K562 (cell line): ENCODE measurements at regions not wholly inside any gene's neighbourhood (a gene's known extent, or its start where the extent isn't known, plus 50 kb on each side); places are given as distances from the start of the nearest gene placed in this dataset.

ENCODE experiments used
- ATAC-seq: fragments of 200-7000 bp; cut with Tn5 transposase; 3 replicates; pipeline ENCODE4 v1.9.1; 2020; ENCODE audit warnings: moderate library complexity
- BruUV-seq: library from RNA; stranded (reverse); fragments of 400-500 nt; replicated peaks from 2 replicates; lab custom pipeline; 2021; lab: Mats Ljungman, UMichigan
- CTCF ChIA-PET: fragments of 300-600 bp; formaldehyde crosslinking; extraction: SDS; loops from one replicate; lab custom pipeline; 2021; ENCODE audit warnings: low intra/inter-chr PET ratio; lab: Yijun Ruan, JAX
- POLR2A ChIA-PET: fragments of 300-600, 350-650 bp; sonication (Branson Sonifier 250); formaldehyde crosslinking; extraction: SDS; loops from one replicate; lab custom pipeline; 2021; ENCODE audit warnings: antibody characterized with exemption, inconsistent platforms; lab: Yijun Ruan, JAX
- DNase-seq, 4 experiments: peaks; one replicate each; pipeline versions ENCODE4 v3.0.0 to v3.0.0-alpha.2; 2011 to 2018; ENCODE audit warnings: low spot score in 3 of 4, mixed read lengths in 3 of 4; ENCODE audit errors: extremely low read depth in 1 of 4
- FAIRE-seq: peaks from 2 replicates; lab custom pipeline; 2011; peaks lifted over from hg19 to GRCh38; lab: Jason Lieb, UNC
- H2AFZ ChIP-seq: 2 replicates; pipeline ENCODE4 v1.6.0; 2011; ENCODE audit warnings: low read depth, low read length, control low read depth, inconsistent platforms
- H3K27ac ChIP-seq: fragments of 200-600 bp; 3 replicates; pipeline ENCODE4 v1.8.0; 2011; ENCODE audit warnings: low read depth, mild to moderate bottlenecking, control low read depth, inconsistent platforms, low read length, moderate library complexity, mixed read lengths; ENCODE audit errors: extremely low read depth
- H3K27me3 ChIP-seq, 2 experiments: fragments of 300-600 bp in 1 of 2; 2 replicates in 1 of 2; 3 replicates in 1 of 2; pipeline versions ENCODE4 v1.6.0 to v1.8.0; 2011; ENCODE audit warnings: inconsistent platforms in 2 of 2, low read length in 2 of 2, mild to moderate bottlenecking in 1 of 2, mixed read lengths in 1 of 2, moderate library complexity in 1 of 2; ENCODE audit not compliant: control insufficient read depth in 2 of 2, insufficient read depth in 2 of 2
- H3K36me3 ChIP-seq: fragments of 300-600 bp; 3 replicates; pipeline ENCODE4 v1.8.0; 2011; ENCODE audit warnings: mild to moderate bottlenecking, low read length, inconsistent platforms; ENCODE audit not compliant: control insufficient read depth, insufficient read depth
- H3K4me1 ChIP-seq, 2 experiments: fragments of 200-600 bp in 1 of 2; replicated peaks in 1 of 2; 2 replicates in 1 of 2; 3 replicates in 1 of 2; pipeline versions ENCODE4 v1.5.1 to v1.8.0; 2011; ENCODE audit warnings: inconsistent platforms in 2 of 2, low read length in 2 of 2, mild to moderate bottlenecking in 1 of 2, mixed read lengths in 1 of 2, moderate library complexity in 1 of 2; ENCODE audit not compliant: control insufficient read depth in 2 of 2, insufficient read depth in 2 of 2
- H3K4me2 ChIP-seq: 2 replicates; pipeline ENCODE4 v1.6.1; 2011; ENCODE audit warnings: low read length, control low read depth, inconsistent platforms, mixed read lengths; ENCODE audit not compliant: insufficient read depth
- H3K4me3 ChIP-seq: fragments of 200-600 bp; sonication (generic), shearing (Covaris generic); 2 replicates; pipeline ENCODE4 v1.5.1; 2016; ENCODE audit warnings: control low read depth, inconsistent platforms
- H3K79me2 ChIP-seq: fragments of 200-600 bp; 3 replicates; pipeline ENCODE4 v1.8.0; 2011; ENCODE audit warnings: low read length, inconsistent platforms; ENCODE audit not compliant: control insufficient read depth, insufficient read depth
- H3K9ac ChIP-seq, 2 experiments: 2 replicates each; pipeline versions ENCODE4 v1.6.0 to v1.6.1; 2011; ENCODE audit warnings: low read depth in 2 of 2, low read length in 2 of 2, control low read depth in 1 of 2, inconsistent platforms in 1 of 2, mild to moderate bottlenecking in 1 of 2, mixed read lengths in 1 of 2; ENCODE audit not compliant: insufficient read depth in 1 of 2
- H3K9me1 ChIP-seq: one replicate; pipeline ENCODE4 v1.6.0; 2011; ENCODE audit warnings: inconsistent platforms, mild to moderate bottlenecking, low read length, moderate library complexity; ENCODE audit not compliant: control insufficient read depth, insufficient read depth
- H3K9me3 ChIP-seq: replicated peaks from 2 replicates; pipeline ENCODE4 v1.5.1; 2011; ENCODE audit warnings: low read depth, low read length, inconsistent platforms; ENCODE audit not compliant: control insufficient read depth, insufficient read depth
- H4K20me1 ChIP-seq: replicated peaks from 2 replicates; pipeline ENCODE4 v1.6.1; 2011; ENCODE audit warnings: low read length, inconsistent platforms, mixed read lengths; ENCODE audit not compliant: control insufficient read depth, insufficient read depth
- BDP1 ChIP-seq: IDR thresholded peaks from 3 replicates; pipeline ENCODE4 v1.6.1; 2011; ENCODE audit not compliant: insufficient read length, insufficient read depth
- C11orf30 ChIP-seq: fragments of 450-650 bp; IDR thresholded peaks from 2 replicates; pipeline ENCODE4 v1.6.1; 2016; ENCODE audit warnings: low read depth, mild to moderate bottlenecking
- EGR1 ChIP-seq: fragments of 450-650 bp; conservative IDR thresholded peaks from 2 replicates; pipeline ENCODE4 v1.6.1; 2017; ENCODE audit warnings: mild to moderate bottlenecking
- HNRNPLL ChIP-seq: fragments of 200-400 bp; formaldehyde crosslinking; IDR thresholded peaks from 2 replicates; pipeline ENCODE4 v1.6.1; 2017; ENCODE audit warnings: low read length, low read depth, mild to moderate bottlenecking; ENCODE audit not compliant: poor library complexity, severe bottlenecking
- MAFF ChIP-seq: IDR thresholded peaks from 2 replicates; pipeline ENCODE4 v1.6.1; 2012; ENCODE audit warnings: low read length, improper control_type of control experiment
- MAFG ChIP-seq: fragments of 450-650 bp; conservative IDR thresholded peaks from 2 replicates; pipeline ENCODE4 v1.6.1; 2016; ENCODE audit warnings: missing genetic modification characterization, missing compliant biosample characterization
- PURB ChIP-seq: sonication (generic); formaldehyde crosslinking; IDR thresholded peaks from 2 replicates; pipeline ENCODE4 v1.9.0; 2021; ENCODE audit warnings: low read depth, mild to moderate bottlenecking, missing genetic modification reagents
- TAF15 ChIP-seq: fragments of 200-400 bp; formaldehyde crosslinking; IDR thresholded peaks from 2 replicates; pipeline ENCODE4 v1.6.1; 2017; ENCODE audit warnings: mild to moderate bottlenecking, low read depth, low read length, moderate library complexity
- ZFP36 ChIP-seq: fragments of 150-350 bp; IDR thresholded peaks from 2 replicates; pipeline ENCODE4 v1.6.1; 2018; ENCODE audit warnings: low read length, low read depth; ENCODE audit not compliant: partially characterized antibody
- ZNF316 ChIP-seq: fragments of 450-650 bp; IDR thresholded peaks from 2 replicates; pipeline ENCODE4 v1.6.1; 2016
- ZNF445 ChIP-seq: fragments of 250-450 bp; sonication (Bioruptor Pico); IDR thresholded peaks from 2 replicates; pipeline ENCODE4 v1.4.0; 2020; ENCODE audit warnings: low read depth, mild to moderate bottlenecking, moderate library complexity
- ZNF586 ChIP-seq: fragments of 450-650 bp; formaldehyde crosslinking; conservative IDR thresholded peaks from 2 replicates; pipeline ENCODE4 v1.4.0; 2020; ENCODE audit warnings: mild to moderate bottlenecking, moderate library complexity
- in situ Hi-C: fragments of 300-500 bp; cut with MboI; formaldehyde crosslinking; loops from 4 replicates; pipeline ENCODE4 v1.15.0; 2018; ENCODE audit warnings: inconsistent platforms, mixed read lengths
- intact Hi-C: fragments of 100-400 bp; cut with micrococcal nuclease; formaldehyde crosslinking; loops from 2 replicates; pipeline ENCODE4 v1.14.2; 2022

GRCh38 chr18:22680944-22681343, 252.2 kb upstream of the RBBP8 start:
- intact Hi-C loops = no loop called here
- no peaks in the 10 kb centered on the region for H4K20me1 ChIP-seq
- peaks cover 0 to 9% of the 10 kb centered on the region in 2 experiments; a peak in 3 of 5 replicates for H3K27me3 ChIP-seq
- POLR2A ChIA-PET = no interaction called here
- in situ Hi-C loops = no loop called here
- no peaks in the 10 kb centered on the region for H3K79me2 ChIP-seq
- no peak for DNase-seq
- CTCF ChIA-PET = no interaction called here
- H3K36me3 ChIP-seq = no peaks in the 10 kb centered on the region
- FAIRE-seq = no peak
- no peak for ATAC-seq
- no peak overlapping the region for H3K4me2 ChIP-seq
- H3K27ac ChIP-seq = no peak overlapping the region
- H3K9ac ChIP-seq = no peak overlapping the region
- TF ChIP-seq HNRNPLL = no peak
- peak; percentile 72 for TF ChIP-seq ZNF316
- TF ChIP-seq EGR1 = no peak
- TF ChIP-seq C11orf30 = peak; percentile 64
- no peak for TF ChIP-seq ZNF445 (CRISPR knock-in tag)
- peak; percentile 18; the same call in 1 of the 2 replicates for TF ChIP-seq MAFF
- no peak for TF ChIP-seq TAF15
- no peak for TF ChIP-seq ZNF586 (CRISPR knock-in tag)
- TF ChIP-seq MAFG (tag) = peak; percentile 21; the same call in 1 of the 2 replicates
- no peak for TF ChIP-seq PURB (CRISPR knock-in tag)
- no peak for TF ChIP-seq BDP1
- no peak for TF ChIP-seq ZFP36
- no peaks in the 10 kb centered on the region for H3K9me1 ChIP-seq
- H2AFZ ChIP-seq = no peak overlapping the region
- H3K4me3 ChIP-seq = no peak overlapping the region
- no peaks in the 10 kb centered on the region for H3K9me3 ChIP-seq
- no peaks in the 10 kb centered on the region; a peak in 1 of 5 replicates for H3K4me1 ChIP-seq
- no TSS peak for BruUV-seq
